Chondrocyte (in vitro differentiated cells): ENCODE measurements at regions not wholly inside any gene's neighbourhood (a gene's known extent, or its start where the extent isn't known, plus 50 kb on each side); places are given as distances from the start of the nearest gene placed in this dataset.

Experiments
- DNase-seq: peaks from one replicate; pipeline ENCODE4 v3.0.0; 2021; ENCODE audit warnings: mixed read lengths, low spot score
- H3K27ac Mint-ChIP-seq: one replicate; pipeline ENCODE4 v1.8.0; 2021; ENCODE audit warnings: mild to moderate bottlenecking, moderate library complexity, mixed read lengths; ENCODE audit not compliant: unreplicated experiment
- H3K27me3 Mint-ChIP-seq: 2 replicates; pipeline ENCODE4 v1.8.0; 2021; ENCODE audit warnings: low read depth, mixed read lengths
- H3K36me3 Mint-ChIP-seq: 2 replicates; pipeline ENCODE4 v1.8.0; 2021; ENCODE audit warnings: low read depth, mixed read lengths
- H3K4me1 Mint-ChIP-seq: 2 replicates; pipeline ENCODE4 v1.8.0; 2021; ENCODE audit warnings: low read depth, mild to moderate bottlenecking, mixed read lengths
- H3K4me3 Mint-ChIP-seq: one replicate; pipeline ENCODE4 v1.8.0; 2021; ENCODE audit warnings: mild to moderate bottlenecking, moderate library complexity, mixed read lengths; ENCODE audit not compliant: unreplicated experiment
- H3K9me3 Mint-ChIP-seq: 2 replicates; pipeline ENCODE4 v1.8.0; 2021; ENCODE audit warnings: low read depth, mixed read lengths
- CTCF ChIP-seq: fragments of 200-600 bp; sonication (generic); IDR thresholded peaks from 2 replicates; pipeline ENCODE4 v1.5.0; 2021; ENCODE audit warnings: antibody characterized with exemption, mild to moderate bottlenecking, moderate library complexity

- no peak for TF ChIP-seq CTCF
- Mint-ChIP-seq H3K9me3 (no peaks in the 10 kb centered on the region), H3K4me1 (no peaks in the 10 kb centered on the region), H3K27ac (no peak overlapping the region), H3K4me3 (no peak overlapping the region), H3K27me3 (no peaks in the 10 kb centered on the region), H3K36me3 (no peaks in the 10 kb centered on the region)
- DNase-seq: no peak
Observed at GRCh38 chr5:8615142-8615858, 746.4 kb downstream of the MTRR start.

- no peak for DNase-seq
- Mint-ChIP-seq H3K36me3 (peaks cover 2% of the 10 kb centered on the region), H3K27me3 (no peaks in the 10 kb centered on the region), H3K9me3 (peaks cover 7% of the 10 kb centered on the region), H3K4me1 (peaks cover 3% of the 10 kb centered on the region), H3K27ac (no peak overlapping the region), H3K4me3 (no peak overlapping the region)
- no peak for TF ChIP-seq CTCF
Observed at GRCh38 chr5:8628521-8628920, 759.6 kb downstream of the MTRR start.

- Mint-ChIP-seq H3K4me1 (peaks cover 9% of the 10 kb centered on the region), H3K9me3 (peaks cover 3% of the 10 kb centered on the region), H3K36me3 (peaks cover 2% of the 10 kb centered on the region), H3K27ac (no peak overlapping the region), H3K27me3 (no peaks in the 10 kb centered on the region), H3K4me3 (no peak overlapping the region)
- DNase-seq: no peak
- TF ChIP-seq CTCF: no peak
Observed at GRCh38 chr5:8633259-8633658, 764.3 kb downstream of the MTRR start.

GRCh38 chr5:8633696-8634095, 764.7 kb downstream of the MTRR start:
- DNase-seq: no peak

GRCh38 chr5:8634219-8634618, 765.3 kb downstream of the MTRR start:
- H3K27me3 Mint-ChIP-seq: no peaks in the 10 kb centered on the region
- no peak overlapping the region for H3K4me3 Mint-ChIP-seq
- H3K27ac Mint-ChIP-seq: no peak overlapping the region
- TF ChIP-seq CTCF: no peak
- no peak for DNase-seq
- peaks cover 2% of the 10 kb centered on the region for H3K36me3 Mint-ChIP-seq
- peaks cover 3% of the 10 kb centered on the region for H3K9me3 Mint-ChIP-seq
- peaks cover 9% of the 10 kb centered on the region for H3K4me1 Mint-ChIP-seq

More at GRCh38 chr5:8633696-8634095, 764.7 kb downstream of the MTRR start:
- no peak overlapping the region for H3K27ac Mint-ChIP-seq
- H3K4me3 Mint-ChIP-seq: no peak overlapping the region
- peaks cover 3% of the 10 kb centered on the region for H3K9me3 Mint-ChIP-seq
- no peaks in the 10 kb centered on the region for H3K27me3 Mint-ChIP-seq
- H3K36me3 Mint-ChIP-seq: peaks cover 2% of the 10 kb centered on the region
- peaks cover 9% of the 10 kb centered on the region for H3K4me1 Mint-ChIP-seq
- TF ChIP-seq CTCF: no peak
